Mucosa of descending colon (tissue), 3 donors: ENCODE measurements at regions not wholly inside any gene's neighbourhood (a gene's known extent, or its start where the extent isn't known, plus 50 kb on each side); places are given as distances from the start of the nearest gene placed in this dataset.

Experiments
- ATAC-seq: fragments of 200-7000 bp; cut with Tn5 transposase; one replicate; pipeline ENCODE4 v1.9.1; 2020; ENCODE audit warnings: mild to moderate bottlenecking, moderate library complexity
- DNase-seq, 3 donors: peaks; one replicate each; pipeline ENCODE4 v3.0.0-alpha.2; 2020
- H3K36me3 ChIP-seq: fragments of 200-600 bp; one replicate; pipeline ENCODE4 v1.8.0; 2021; ENCODE audit warnings: low read depth, mild to moderate bottlenecking
- H3K4me1 ChIP-seq: fragments of 200-600 bp; one replicate; pipeline ENCODE4 v1.8.0; 2021; ENCODE audit warnings: low read depth, mild to moderate bottlenecking
- H3K4me3 ChIP-seq: fragments of 200-600 bp; one replicate; pipeline ENCODE4 v1.8.0; 2021; ENCODE audit warnings: mild to moderate bottlenecking
- H3K9me3 ChIP-seq: fragments of 200-600 bp; one replicate; pipeline ENCODE4 v1.8.0; 2021; ENCODE audit warnings: mild to moderate bottlenecking
- intact Hi-C, 2 donors: fragments of 100-400 bp; cut with DNase I in 1 of 2; cut with micrococcal nuclease in 1 of 2; formaldehyde crosslinking; loops; one replicate each; pipeline versions ENCODE4 v1.11.0 to v1.11.1; 2022; cut with DNase I, micrococcal nuclease
- TF ChIP-seq, protein P1 (sequence below): fragments of 200-600 bp; IDR thresholded peaks from one replicate; pipeline ENCODE4 v1.8.0; 2022; ENCODE audit warnings: antibody characterized with exemption, mild to moderate bottlenecking
- donor health status: DM: no; HTN: no; CAD: no; lungs with moderate emphysema.
- donor health status: DM: no; HTN: no; CAD: no.
- donor health status: DM: no; HTN: yes; CAD: no.

DNA sequence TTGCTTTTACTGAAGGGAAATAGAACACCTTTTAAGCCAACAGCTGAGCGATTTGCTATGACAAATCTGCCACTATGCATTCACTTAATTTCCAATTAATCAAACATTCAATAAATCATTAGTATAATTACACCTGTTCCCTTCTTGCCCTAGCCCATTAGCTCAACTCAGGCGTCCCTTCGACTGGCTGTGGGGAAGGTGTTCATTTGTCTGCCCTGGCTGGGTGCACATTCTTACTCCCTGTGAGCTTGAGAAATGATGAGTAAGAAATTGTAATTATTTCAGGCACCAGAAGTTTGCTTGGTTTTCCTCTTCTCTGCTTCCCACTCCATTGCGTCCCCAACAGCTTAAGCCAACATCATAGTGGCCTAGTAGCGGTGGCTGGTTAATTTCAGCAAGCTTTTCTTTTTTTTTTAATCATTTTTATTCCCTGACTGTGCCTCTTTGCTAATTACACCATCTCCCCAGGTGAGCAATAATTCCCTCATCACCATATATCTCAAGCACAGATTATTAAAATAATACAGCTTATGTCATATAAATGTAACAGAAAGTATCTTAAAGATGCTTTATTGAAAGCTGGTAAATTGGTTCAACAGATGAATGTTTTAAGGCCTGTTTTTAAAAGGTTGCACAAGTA, 623.9 kb upstream of the RBFOX1 start:
- no peaks in the 10 kb centered on the region for H3K4me1 ChIP-seq
- no peaks in the 10 kb centered on the region for H3K36me3 ChIP-seq
- no peak for DNase-seq
- no peaks in the 10 kb centered on the region for H3K9me3 ChIP-seq
- TF ChIP-seq, protein P1, sequence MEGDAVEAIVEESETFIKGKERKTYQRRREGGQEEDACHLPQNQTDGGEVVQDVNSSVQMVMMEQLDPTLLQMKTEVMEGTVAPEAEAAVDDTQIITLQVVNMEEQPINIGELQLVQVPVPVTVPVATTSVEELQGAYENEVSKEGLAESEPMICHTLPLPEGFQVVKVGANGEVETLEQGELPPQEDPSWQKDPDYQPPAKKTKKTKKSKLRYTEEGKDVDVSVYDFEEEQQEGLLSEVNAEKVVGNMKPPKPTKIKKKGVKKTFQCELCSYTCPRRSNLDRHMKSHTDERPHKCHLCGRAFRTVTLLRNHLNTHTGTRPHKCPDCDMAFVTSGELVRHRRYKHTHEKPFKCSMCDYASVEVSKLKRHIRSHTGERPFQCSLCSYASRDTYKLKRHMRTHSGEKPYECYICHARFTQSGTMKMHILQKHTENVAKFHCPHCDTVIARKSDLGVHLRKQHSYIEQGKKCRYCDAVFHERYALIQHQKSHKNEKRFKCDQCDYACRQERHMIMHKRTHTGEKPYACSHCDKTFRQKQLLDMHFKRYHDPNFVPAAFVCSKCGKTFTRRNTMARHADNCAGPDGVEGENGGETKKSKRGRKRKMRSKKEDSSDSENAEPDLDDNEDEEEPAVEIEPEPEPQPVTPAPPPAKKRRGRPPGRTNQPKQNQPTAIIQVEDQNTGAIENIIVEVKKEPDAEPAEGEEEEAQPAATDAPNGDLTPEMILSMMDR: no peak
- no peak overlapping the region for H3K4me3 ChIP-seq
- no peak for ATAC-seq
- intact Hi-C loops: no loop called here

- Histone ChIP-seq H3K9me3 (no peaks in the 10 kb centered on the region), H3K4me3 (no peak overlapping the region), H3K36me3 (no peaks in the 10 kb centered on the region), H3K4me1 (no peaks in the 10 kb centered on the region)
- DNase-seq (no peak), ATAC-seq (no peak)
- intact Hi-C loops: no loop called here
- TF ChIP-seq, protein P1: no peak
Observed at GRCh38 chr16:6704306-6704930, 628.2 kb upstream of the RBFOX1 start.

DNA sequence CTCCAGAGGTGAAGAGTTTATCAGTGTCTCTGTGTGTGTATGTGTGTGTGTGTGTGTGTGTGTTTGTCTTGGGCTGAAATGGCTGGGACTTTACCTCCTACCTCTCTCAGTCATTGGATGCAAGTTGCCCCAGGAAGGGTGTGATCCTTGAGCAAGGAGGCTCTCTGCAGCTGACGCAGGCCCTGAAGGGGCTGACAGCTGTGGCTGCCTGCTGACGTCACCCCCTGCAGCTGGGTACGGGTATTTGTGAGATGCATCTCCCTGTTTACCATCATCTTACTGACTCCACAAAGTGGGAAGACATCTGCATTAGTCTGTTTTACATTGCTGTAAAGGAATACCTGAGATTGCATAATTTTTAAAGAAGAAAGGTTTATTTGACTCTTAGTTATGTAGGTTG, 631.5 kb upstream of the RBFOX1 start:
- intact Hi-C loops: no loop called here
- Histone ChIP-seq H3K9me3 (no peaks in the 10 kb centered on the region), H3K36me3 (no peaks in the 10 kb centered on the region), H3K4me3 (no peak overlapping the region), H3K4me1 (no peaks in the 10 kb centered on the region)
- TF ChIP-seq, protein P1: no peak
- DNase-seq: no peak
- ATAC-seq: no peak

DNA sequence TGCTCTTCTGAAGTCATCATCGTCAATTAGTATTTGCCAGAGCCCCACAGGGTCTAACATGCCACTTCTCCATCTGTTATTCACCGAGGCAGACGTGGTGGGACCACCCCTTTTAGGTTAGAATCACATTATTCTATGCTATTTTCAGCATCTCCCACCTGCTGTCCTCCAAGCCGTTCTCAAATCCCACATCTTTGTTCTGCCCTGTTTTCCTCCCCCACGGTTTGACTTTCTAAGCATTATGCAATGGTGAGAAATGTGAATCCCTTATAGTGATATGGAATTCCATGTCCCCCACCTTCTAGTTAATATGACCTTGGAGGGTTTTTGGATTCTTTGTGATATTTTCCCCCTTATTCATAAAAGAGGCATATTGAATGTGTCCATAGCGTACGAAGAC, 634.1 kb upstream of the RBFOX1 start:
- ATAC-seq (no peak), DNase-seq (no peak)
- TF ChIP-seq, protein P1: no peak
- Histone ChIP-seq H3K4me1 (no peaks in the 10 kb centered on the region), H3K9me3 (no peaks in the 10 kb centered on the region), H3K4me3 (no peak overlapping the region), H3K36me3 (no peaks in the 10 kb centered on the region)
- intact Hi-C loops: no loop called here

- TF ChIP-seq, protein P1: no peak
- ATAC-seq: no peak
- Histone ChIP-seq H3K4me3 (no peak overlapping the region), H3K9me3 (no peaks in the 10 kb centered on the region), H3K4me1 (no peaks in the 10 kb centered on the region), H3K36me3 (no peaks in the 10 kb centered on the region)
- DNase-seq: no peak
- intact Hi-C loops: no loop called here
Observed at GRCh38 chr16:6695666-6696065, 637.0 kb upstream of the RBFOX1 start.
